ENCODE measurements at regions not wholly inside any gene's neighbourhood (a gene's known extent, or its start where the extent isn't known, plus 50 kb on each side); places are given as distances from the start of the nearest gene placed in this dataset.

DNA sequence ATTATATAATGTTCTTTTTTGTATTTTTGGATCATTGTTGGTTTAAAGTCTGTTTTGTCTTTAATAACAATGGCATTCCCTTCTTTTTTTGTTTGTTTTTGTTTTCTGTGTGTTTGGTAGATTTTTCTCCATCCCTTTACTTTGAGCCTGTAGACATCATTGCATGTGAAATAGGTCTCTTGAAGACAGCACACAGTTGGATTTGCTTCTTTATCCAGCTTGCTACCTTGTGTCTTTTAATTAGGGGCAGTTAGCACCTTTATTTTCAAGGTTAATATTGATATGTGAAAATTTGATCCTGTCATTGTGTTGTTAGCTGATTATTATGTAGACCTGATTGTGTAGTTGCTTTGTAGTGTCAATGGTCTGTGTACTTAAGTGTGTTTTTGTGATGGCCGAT is 235.7 kb downstream of the KCNJ3 start:
- no peak for TF ChIP-seq POLR2A (IDR thresholded peaks at IDR 0.05)
- TF ChIP-seq, protein P1, sequence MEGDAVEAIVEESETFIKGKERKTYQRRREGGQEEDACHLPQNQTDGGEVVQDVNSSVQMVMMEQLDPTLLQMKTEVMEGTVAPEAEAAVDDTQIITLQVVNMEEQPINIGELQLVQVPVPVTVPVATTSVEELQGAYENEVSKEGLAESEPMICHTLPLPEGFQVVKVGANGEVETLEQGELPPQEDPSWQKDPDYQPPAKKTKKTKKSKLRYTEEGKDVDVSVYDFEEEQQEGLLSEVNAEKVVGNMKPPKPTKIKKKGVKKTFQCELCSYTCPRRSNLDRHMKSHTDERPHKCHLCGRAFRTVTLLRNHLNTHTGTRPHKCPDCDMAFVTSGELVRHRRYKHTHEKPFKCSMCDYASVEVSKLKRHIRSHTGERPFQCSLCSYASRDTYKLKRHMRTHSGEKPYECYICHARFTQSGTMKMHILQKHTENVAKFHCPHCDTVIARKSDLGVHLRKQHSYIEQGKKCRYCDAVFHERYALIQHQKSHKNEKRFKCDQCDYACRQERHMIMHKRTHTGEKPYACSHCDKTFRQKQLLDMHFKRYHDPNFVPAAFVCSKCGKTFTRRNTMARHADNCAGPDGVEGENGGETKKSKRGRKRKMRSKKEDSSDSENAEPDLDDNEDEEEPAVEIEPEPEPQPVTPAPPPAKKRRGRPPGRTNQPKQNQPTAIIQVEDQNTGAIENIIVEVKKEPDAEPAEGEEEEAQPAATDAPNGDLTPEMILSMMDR (IDR thresholded peaks at IDR 0.05), result no peak
